HG03457 (cell line): ENCODE measurements at regions not wholly inside any gene's neighbourhood (a gene's known extent, or its start where the extent isn't known, plus 50 kb on each side); places are given as distances from the start of the nearest gene placed in this dataset.

ENCODE experiments used
- ATAC-seq: cut with Tn5 transposase; IDR thresholded peaks from one replicate; pipeline ENCODE4 v1.9.1; 2021; ENCODE audit warnings: moderate number of reproducible peaks; ENCODE audit not compliant: unreplicated experiment

GRCh38 chr1:191953526-191953925 is 204.7 kb upstream of the RGS18 start:
- no peak for ATAC-seq

DNA sequence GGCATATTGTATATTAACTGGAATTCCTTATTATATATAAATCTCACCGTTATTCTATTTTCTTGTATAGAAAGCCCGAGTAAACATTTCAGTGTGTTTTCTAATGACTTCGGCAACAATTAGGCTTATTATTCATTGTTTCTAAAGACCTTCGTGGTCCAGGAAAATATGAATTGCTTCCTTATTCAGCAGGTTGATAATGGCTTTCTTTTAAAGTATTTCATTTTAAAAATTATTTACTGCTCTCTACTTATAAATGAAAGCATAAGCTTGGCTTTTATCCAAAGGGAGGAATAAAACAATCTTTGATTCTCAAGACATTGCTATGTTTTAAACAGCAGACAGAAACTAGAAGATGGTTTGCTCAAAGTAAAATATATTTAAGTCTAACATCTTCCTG is 198.4 kb upstream of the RGS18 start:
- no peak for ATAC-seq

DNA sequence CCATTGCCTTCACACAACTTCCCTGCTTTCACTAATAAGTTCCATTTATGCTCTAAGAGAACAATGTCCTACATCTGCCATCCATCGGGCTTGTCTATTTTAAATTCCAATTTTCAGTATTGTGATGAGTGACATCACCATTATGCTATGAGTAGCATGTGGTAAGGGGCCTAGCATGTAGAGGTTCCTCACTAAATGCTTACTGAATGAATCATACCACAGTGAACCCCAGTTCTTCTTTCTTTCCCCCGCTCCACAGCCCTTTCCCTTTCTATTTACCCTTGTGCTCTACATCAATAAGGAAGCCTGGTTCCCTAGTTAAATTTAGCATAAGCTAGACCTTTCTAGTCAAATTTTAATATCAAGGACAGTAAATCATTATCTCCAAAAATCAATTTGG is 195.0 kb upstream of the RGS18 start:
- no peak for ATAC-seq

DNA sequence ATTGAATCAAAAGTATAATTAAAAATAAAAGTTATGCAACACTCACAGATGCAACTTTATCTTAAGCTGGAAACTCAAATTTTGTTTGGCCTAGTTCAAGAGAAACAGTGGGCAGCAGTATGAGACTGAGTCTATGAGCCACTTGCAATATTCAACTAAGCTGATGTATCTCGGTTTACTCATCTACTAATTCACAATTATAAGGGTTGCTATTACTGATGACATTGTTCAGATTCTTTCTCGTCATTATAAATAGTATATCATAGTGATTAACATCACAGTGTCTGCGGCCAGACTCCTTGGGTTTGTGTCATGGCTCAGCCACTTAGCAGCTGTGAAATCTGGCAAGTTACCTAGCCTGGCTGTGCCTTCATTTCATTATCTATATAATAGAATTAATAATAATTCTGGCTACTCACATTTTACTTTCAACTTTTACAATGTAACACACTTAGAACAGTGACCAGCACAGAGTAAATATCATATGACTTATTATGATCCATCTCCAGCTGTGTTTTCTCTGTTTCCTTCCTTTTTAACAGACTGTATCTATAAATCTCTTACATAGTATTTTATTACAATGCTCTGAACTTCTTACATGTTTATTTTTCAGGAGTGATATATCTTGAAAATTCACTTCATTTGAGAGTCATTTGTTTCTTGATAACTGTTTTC is 194.3 kb upstream of the RGS18 start:
- no peak for ATAC-seq

- ATAC-seq: no peak
These were observed 189.0 kb upstream of the RGS18 start for GRCh38 chr1:191969290-191969689.

GRCh38 chr1:191970116-191970515 is 188.1 kb upstream of the RGS18 start:
- no peak for ATAC-seq

- no peak for ATAC-seq
These were observed 186.8 kb upstream of the RGS18 start for GRCh38 chr1:191971447-191971846.

GRCh38 chr1:191974004-191974403 is 184.3 kb upstream of the RGS18 start:
- no peak for ATAC-seq

DNA sequence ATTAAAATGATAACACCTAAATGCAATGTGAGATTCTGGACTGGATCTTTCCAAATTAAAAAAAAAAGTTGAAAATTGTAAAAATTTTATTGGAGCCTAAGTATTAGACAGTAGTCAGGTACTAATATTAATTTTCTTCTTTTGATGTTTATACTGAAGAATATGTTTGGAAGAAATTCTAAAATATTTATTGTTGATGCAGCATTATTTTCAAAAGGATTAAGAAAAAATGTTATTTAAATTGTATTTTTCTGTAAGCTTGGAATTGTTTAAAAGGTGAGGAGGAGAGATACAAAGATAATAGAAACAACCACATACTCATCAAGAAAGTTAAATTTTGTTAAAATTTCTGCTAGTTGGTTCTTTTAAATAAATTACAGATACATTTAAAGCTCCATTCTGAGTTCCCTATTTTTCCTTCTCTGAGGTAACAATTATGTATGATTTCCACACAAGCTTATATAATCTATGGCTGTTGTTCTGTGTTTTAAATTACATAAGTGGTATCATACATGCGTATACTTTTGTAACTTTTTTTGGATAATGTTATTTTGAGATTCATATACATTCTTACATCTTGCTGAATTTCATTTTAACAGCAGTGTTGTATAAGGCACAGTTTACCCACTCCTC is 180.3 kb upstream of the RGS18 start:
- ATAC-seq: no peak

- no peak for ATAC-seq
These were observed 173.4 kb upstream of the RGS18 start for GRCh38 chr1:191984856-191985255.

DNA sequence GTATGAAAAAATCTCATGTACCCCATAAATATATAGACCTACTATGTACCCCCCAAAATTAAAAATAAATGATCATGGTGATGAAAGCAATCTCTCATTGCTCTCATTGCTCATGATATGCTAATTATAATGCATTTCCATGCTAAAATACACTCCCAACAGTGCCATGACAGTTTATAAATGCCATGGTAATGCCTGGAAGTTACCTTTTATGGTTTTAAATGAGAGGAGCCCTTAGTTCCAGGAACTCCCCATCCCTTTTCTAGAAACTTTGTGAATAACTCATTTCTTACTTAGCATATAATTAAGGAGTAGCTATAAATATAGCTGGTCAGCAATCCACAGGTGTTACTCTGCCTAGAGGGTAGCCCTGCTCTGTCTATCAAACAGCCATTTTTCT is 166.1 kb upstream of the RGS18 start:
- ATAC-seq: no peak

GRCh38 chr1:191993549-191993948 is 164.7 kb upstream of the RGS18 start:
- ATAC-seq: no peak

- ATAC-seq: no peak
These were observed 156.2 kb upstream of the RGS18 start for GRCh38 chr1:192002063-192002462.

DNA sequence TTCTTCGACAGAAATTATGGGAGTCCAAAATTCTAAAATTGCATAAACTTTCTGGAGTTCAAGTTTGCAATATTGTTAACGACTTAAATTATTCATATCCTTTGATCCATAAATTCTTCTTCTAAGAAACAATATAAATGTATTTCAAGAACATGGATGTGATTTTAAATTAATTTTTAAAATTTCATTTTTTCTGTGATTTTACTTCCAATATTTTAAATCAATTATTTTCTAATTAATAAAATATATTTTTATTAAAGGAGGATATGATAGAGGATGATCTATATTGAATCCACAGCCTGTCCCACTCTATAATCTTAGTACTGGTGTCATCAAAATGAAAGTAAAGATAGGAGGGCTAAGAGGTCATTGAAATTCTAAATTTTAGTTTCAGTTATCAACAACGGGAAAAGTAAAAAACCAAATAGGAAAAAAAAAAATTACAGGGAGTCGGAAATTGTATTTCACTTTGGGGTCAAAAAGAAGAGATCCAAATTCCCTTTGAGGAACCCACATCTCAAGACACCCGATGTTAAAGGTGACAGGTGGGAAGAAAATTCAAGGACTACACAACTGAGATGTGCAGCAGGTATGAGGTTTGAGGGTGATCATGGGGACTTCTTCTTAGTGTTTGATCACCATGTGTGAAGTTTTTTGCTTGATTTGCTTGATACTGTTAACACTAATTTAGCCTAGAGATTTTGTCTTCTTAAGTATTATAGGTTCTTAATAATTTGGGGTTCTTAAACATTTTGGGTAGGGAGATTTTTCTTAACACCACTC is 154.8 kb upstream of the RGS18 start:
- no peak for ATAC-seq

GRCh38 chr1:192005976-192006375 is 152.3 kb upstream of the RGS18 start:
- ATAC-seq: no peak

GRCh38 chr1:192008281-192008825 is 149.9 kb upstream of the RGS18 start:
- no peak for ATAC-seq

GRCh38 chr1:192010406-192010805 is 147.9 kb upstream of the RGS18 start:
- ATAC-seq: no peak

DNA sequence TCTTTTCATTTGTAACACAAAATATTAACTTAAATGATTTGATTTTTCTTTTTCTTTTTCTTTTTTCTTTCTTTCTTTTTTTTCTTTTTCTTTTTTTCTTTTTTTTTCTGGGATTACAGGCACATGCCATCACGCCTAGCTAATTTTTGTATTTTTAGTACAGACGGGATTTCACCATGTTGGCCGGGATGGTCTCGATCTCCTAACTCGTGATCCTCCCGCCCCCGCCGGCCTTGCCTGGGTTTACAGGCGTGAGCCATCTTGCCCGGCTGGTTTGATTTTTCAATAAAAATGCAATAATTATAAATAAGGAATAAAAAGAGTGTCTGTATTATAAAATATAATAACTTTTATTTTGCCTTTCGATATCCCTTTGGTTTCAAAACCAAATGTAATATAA is 146.7 kb upstream of the RGS18 start:
- no peak for ATAC-seq

GRCh38 chr1:192022827-192023226 is 135.4 kb upstream of the RGS18 start:
- ATAC-seq: no peak

DNA sequence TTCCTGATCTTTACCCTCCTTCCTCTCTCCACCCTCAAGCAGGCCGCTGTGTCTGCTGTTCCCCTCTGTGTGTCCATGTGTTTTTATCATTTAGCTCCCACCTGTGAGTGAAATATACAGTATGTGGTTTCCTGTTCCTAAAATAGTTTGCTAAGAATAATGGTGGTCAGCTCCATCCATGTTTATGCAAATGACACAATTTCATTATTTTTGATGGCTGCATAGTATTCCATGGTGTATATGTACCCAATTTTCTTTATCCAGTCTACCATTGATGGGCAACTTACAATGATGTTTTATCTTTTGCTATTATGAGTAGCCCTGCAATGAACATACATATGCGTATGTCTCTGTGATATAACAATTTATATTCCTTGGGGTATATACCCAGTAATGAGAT is 133.4 kb upstream of the RGS18 start:
- no peak for ATAC-seq

- ATAC-seq: no peak
These were observed 119.7 kb upstream of the RGS18 start for GRCh38 chr1:192038567-192038966.

DNA sequence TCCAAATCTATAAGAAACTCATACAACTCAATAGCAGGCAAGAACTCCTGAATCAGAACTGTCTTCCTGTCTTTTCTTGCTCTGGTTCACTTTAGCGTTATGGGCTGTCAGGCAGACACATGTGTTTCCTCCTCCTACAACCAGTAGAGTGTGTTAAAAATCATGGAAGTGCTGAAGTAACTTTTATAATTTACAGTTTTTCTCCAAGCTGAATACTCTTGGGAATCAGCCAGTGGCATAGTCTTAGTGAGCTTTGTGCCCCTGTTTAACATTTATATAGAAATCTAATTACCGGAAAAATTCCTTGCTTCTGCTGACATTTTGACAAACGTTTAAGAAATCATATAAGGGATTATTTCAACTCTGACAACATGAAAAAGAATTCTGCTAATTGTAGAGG is 113.1 kb upstream of the RGS18 start:
- no peak for ATAC-seq
